ENCODE measurements at regions not wholly inside any gene's neighbourhood (a gene's known extent, or its start where the extent isn't known, plus 50 kb on each side); places are given as distances from the start of the nearest gene placed in this dataset.

- H3K9me2 ChIP-seq (ENCODE audit: insufficient read depth) = no peaks in the 10 kb centered on the region
- H3K4me3 ChIP-seq (replicated peaks in 1 of 2; ENCODE audit: low read depth in 1 of 2, low read length in 2 of 2) = no peak overlapping the region
- H3K27ac ChIP-seq (ENCODE audit: low read depth, low read length) = no peak overlapping the region
- H3K4me1 ChIP-seq (ENCODE audit: control insufficient read depth in 1 of 2, insufficient read depth in 2 of 2, low read length in 2 of 2) = no peaks in the 10 kb centered on the region
- H2AFZ ChIP-seq (ENCODE audit: low read depth, low read length, poor library complexity, severe bottlenecking) = no peak overlapping the region
- ATAC-seq = no peak
- no peaks in the 10 kb centered on the region for H3K27me3 ChIP-seq (ENCODE audit: insufficient read depth, low read length)
- no peaks in the 10 kb centered on the region for H3K79me2 ChIP-seq (ENCODE audit: insufficient read depth, low read length)
- H4K20me1 ChIP-seq (ENCODE audit: insufficient read depth) = no peaks in the 10 kb centered on the region
- CTCF ChIA-PET = no interaction called here
- H3K36me3 ChIP-seq (ENCODE audit: control insufficient read depth in 1 of 2, insufficient read depth in 2 of 2, low read length in 2 of 2) = no peaks in the 10 kb centered on the region
- intact Hi-C loops (cut with micrococcal nuclease) = no loop called here
- peaks cover 0 to 4% of the 10 kb centered on the region in 2 experiments; a peak in 1 of 4 replicates for H3K9me3 ChIP-seq (ENCODE audit: control insufficient read depth in 1 of 2, insufficient read depth in 1 of 2, low read depth in 1 of 2, low read length in 2 of 2)
- no peak for TF ChIP-seq SIN3A (IDR thresholded peaks at IDR 0.05; ENCODE audit: low read depth)
- TF ChIP-seq EZH2phosphoT487 (IDR thresholded peaks at IDR 0.05; ENCODE audit: borderline replicate concordance) = no peak
- TF ChIP-seq ZFX (IDR thresholded peaks at IDR 0.05) = no peak
- TF ChIP-seq ZNF274 (IDR thresholded peaks at IDR 0.05; ENCODE audit: low read depth, low read length) = no peak
- no peak for TF ChIP-seq FOSL1 (IDR thresholded peaks at IDR 0.05; ENCODE audit: low read depth)
- TF ChIP-seq ZBTB33 (IDR thresholded peaks at IDR 0.05; ENCODE audit: extremely low read depth, insufficient replicate concordance, low read length) = no peak
- H3K4me2 ChIP-seq (ENCODE audit: low read length) = no peak overlapping the region
- no peak for DNase-seq (ENCODE audit: low read depth, low spot score)
- no peak overlapping the region for H3K9ac ChIP-seq (ENCODE audit: low read length)
- BruUV-seq (replicated peaks) = no TSS peak
- RAD21 ChIA-PET (ENCODE audit: low non-redundant PET in 1 of 2, low total read pairs in 2 of 2, uncharacterized antibody in 2 of 2, unreplicated experiment in 2 of 2) = no interaction called here
- POLR2A ChIA-PET = no interaction called here
These were observed 153.2 kb upstream of the PTPRM start for GRCh38 chr18:7413906-7414305.

- no peak overlapping the region for H3K4me2 ChIP-seq (ENCODE audit: low read length)
These were observed 152.7 kb upstream of the PTPRM start for GRCh38 chr18:7414459-7414858.

More at GRCh38 chr18:7414459-7414858, 152.7 kb upstream of the PTPRM start:
- no peaks in the 10 kb centered on the region for H3K27me3 ChIP-seq (ENCODE audit: insufficient read depth, low read length)
- no peak overlapping the region for H3K27ac ChIP-seq (ENCODE audit: low read depth, low read length)
- no peak for ATAC-seq
- H3K4me3 ChIP-seq (replicated peaks in 1 of 2; ENCODE audit: low read depth in 1 of 2, low read length in 2 of 2) = no peak overlapping the region
- H4K20me1 ChIP-seq (ENCODE audit: insufficient read depth) = no peaks in the 10 kb centered on the region
- H3K9me2 ChIP-seq (ENCODE audit: insufficient read depth) = no peaks in the 10 kb centered on the region
- H3K79me2 ChIP-seq (ENCODE audit: insufficient read depth, low read length) = no peaks in the 10 kb centered on the region
- POLR2A ChIA-PET = no interaction called here
- H3K4me1 ChIP-seq (ENCODE audit: control insufficient read depth in 1 of 2, insufficient read depth in 2 of 2, low read length in 2 of 2) = no peaks in the 10 kb centered on the region
- intact Hi-C loops (cut with micrococcal nuclease) = no loop called here
- H3K9ac ChIP-seq (ENCODE audit: low read length) = no peak overlapping the region
- RAD21 ChIA-PET (ENCODE audit: low non-redundant PET in 1 of 2, low total read pairs in 2 of 2, uncharacterized antibody in 2 of 2, unreplicated experiment in 2 of 2) = no interaction called here
- no peaks in the 10 kb centered on the region for H3K36me3 ChIP-seq (ENCODE audit: control insufficient read depth in 1 of 2, insufficient read depth in 2 of 2, low read length in 2 of 2)
- no TSS peak for BruUV-seq (replicated peaks)
- TF ChIP-seq EGR1 (IDR thresholded peaks at IDR 0.05; ENCODE audit: low read depth) (no peak), YY1 (IDR thresholded peaks at IDR 0.05; ENCODE audit: extremely low read depth, insufficient replicate concordance, low read depth, low read length) (no peak), ZNF274 (IDR thresholded peaks at IDR 0.05; ENCODE audit: low read depth, low read length) (no peak), RAD21 (IDR thresholded peaks at IDR 0.05; ENCODE audit: low read depth) (no peak), SRF (IDR thresholded peaks at IDR 0.05; ENCODE audit: low read depth) (no peak), ATF3 (IDR thresholded peaks at IDR 0.05) (no peak), POLR2AphosphoS5 (IDR thresholded peaks at IDR 0.05; ENCODE audit: low read depth, low read length) (no peak), ELF1 (IDR thresholded peaks at IDR 0.05; ENCODE audit: borderline replicate concordance, low read depth) (no peak), POLR2A (IDR thresholded peaks at IDR 0.05; ENCODE audit: borderline replicate concordance, extremely low read depth, insufficient read depth, insufficient read length) (no peak), FOSL1 (IDR thresholded peaks at IDR 0.05; ENCODE audit: low read depth) (no peak), JUND (IDR thresholded peaks at IDR 0.05) (no peak), SP1 (IDR thresholded peaks at IDR 0.05; ENCODE audit: low read depth) (no peak), TCF7L2 (IDR thresholded peaks at IDR 0.05; ENCODE audit: borderline replicate concordance, extremely low read depth, insufficient read depth, insufficient read length) (no peak), CTCF (IDR thresholded peaks at IDR 0.05 in 2 of 3, conservative IDR thresholded peaks at IDR 0.05 in 1 of 3; ENCODE audit: borderline replicate concordance in 1 of 3, insufficient read depth in 1 of 3, low read depth in 2 of 3, low read length in 2 of 3) (no peak), MAX (IDR thresholded peaks at IDR 0.05) (no peak)
- H3K9me3 ChIP-seq (ENCODE audit: control insufficient read depth in 1 of 2, insufficient read depth in 1 of 2, low read depth in 1 of 2, low read length in 2 of 2) = peaks cover 0 to 4% of the 10 kb centered on the region in 2 experiments; a peak in 1 of 4 replicates
- no peak overlapping the region for H2AFZ ChIP-seq (ENCODE audit: low read depth, low read length, poor library complexity, severe bottlenecking)
- CTCF ChIA-PET = no interaction called here
- DNase-seq (ENCODE audit: low read depth, low spot score) = no peak

Data from HCT116 (cell line).